ENCODE measurements at regions not wholly inside any gene's neighbourhood (a gene's known extent, or its start where the extent isn't known, plus 50 kb on each side); places are given as distances from the start of the nearest gene placed in this dataset.

DNA sequence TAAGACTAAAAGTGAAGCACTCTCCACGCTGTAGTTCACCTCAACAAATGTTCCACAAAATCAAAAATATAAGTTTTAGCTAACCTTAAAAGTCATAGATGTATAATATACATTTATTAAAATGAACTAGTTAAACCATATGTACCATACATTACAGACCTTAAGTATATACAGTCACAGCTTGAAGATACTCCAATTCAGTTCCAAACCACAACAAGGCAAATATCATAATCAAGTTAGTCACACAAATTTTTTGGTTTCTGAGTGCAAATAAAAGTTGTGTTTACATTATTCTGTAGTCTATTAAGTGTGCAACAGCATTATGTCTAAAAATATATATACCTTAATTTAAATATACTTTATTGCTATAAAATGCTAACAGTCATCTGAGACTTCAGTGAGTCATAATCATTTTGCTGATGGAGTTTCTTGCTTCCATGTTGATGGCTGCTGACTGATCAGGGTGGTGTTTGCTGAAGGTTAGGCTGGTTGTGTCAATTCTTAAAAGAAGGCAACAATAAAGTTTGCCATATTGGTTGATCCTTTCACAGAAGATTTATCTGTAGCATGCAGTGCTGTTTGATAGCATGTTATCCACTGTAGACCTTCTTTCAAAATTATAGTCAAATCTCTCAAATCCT lies 736.7 kb downstream of the NSUN3 start:
- TF ChIP-seq, protein P1, sequence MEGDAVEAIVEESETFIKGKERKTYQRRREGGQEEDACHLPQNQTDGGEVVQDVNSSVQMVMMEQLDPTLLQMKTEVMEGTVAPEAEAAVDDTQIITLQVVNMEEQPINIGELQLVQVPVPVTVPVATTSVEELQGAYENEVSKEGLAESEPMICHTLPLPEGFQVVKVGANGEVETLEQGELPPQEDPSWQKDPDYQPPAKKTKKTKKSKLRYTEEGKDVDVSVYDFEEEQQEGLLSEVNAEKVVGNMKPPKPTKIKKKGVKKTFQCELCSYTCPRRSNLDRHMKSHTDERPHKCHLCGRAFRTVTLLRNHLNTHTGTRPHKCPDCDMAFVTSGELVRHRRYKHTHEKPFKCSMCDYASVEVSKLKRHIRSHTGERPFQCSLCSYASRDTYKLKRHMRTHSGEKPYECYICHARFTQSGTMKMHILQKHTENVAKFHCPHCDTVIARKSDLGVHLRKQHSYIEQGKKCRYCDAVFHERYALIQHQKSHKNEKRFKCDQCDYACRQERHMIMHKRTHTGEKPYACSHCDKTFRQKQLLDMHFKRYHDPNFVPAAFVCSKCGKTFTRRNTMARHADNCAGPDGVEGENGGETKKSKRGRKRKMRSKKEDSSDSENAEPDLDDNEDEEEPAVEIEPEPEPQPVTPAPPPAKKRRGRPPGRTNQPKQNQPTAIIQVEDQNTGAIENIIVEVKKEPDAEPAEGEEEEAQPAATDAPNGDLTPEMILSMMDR (IDR thresholded peaks at IDR 0.05): no peak
- TF ChIP-seq POLR2A (IDR thresholded peaks at IDR 0.05): no peak
- no peak for TF ChIP-seq POLR2AphosphoS5 (IDR thresholded peaks at IDR 0.05)
- no peak for TF ChIP-seq EP300 (IDR thresholded peaks at IDR 0.05)
